ENCODE measurements at regions not wholly inside any gene's neighbourhood (a gene's known extent, or its start where the extent isn't known, plus 50 kb on each side); places are given as distances from the start of the nearest gene placed in this dataset.

GRCh38 chr1:47569681-47570470 lies 132.0 kb downstream of the FOXD2 start:
- peak; percentile 94 for FAIRE-seq
- Histone ChIP-seq H3K79me2 (ENCODE audit: control insufficient read depth, insufficient read depth, low read length) (no peaks in the 10 kb centered on the region), H3K4me2 (ENCODE audit: control insufficient read depth, extremely low read depth, insufficient read depth, low read depth, low read length) (peak overlapping the region; percentile 72), H2AFZ (ENCODE audit: control insufficient read depth, low read length) (peak overlapping the region; percentile 64), H3K9me1 (ENCODE audit: control insufficient read depth, extremely low read depth, insufficient read depth, low read length) (no peaks in the 10 kb centered on the region), H3K9me3 (ENCODE audit: control insufficient read depth, low read depth, low read length) (no peaks in the 10 kb centered on the region), H3K4me1 (ENCODE audit: control insufficient read depth, extremely low read depth, insufficient read depth, low read length) (peaks cover 15% of the 10 kb centered on the region), H3K36me3 (ENCODE audit: control insufficient read depth in 2 of 2, extremely low read depth in 1 of 2, insufficient read depth in 2 of 2, low read length in 2 of 2) (no peaks in the 10 kb centered on the region), H3K4me3 (ENCODE audit: control insufficient read depth in 2 of 3, extremely low read depth in 1 of 3, insufficient read depth in 2 of 3, low read depth in 1 of 3, low read length in 3 of 3) (peak overlapping the region in 1 of 3 experiments; percentile 30), H3K9ac (ENCODE audit: control insufficient read depth, extremely low read depth, insufficient read depth, low read length) (peak overlapping the region; percentile 45), H3K27me3 (ENCODE audit: control insufficient read depth, extremely low read depth, insufficient read depth, low read length) (no peaks in the 10 kb centered on the region), H3K27ac (ENCODE audit: control insufficient read depth, insufficient read depth, low read length) (peak overlapping the region; percentile 57), H4K20me1 (ENCODE audit: control insufficient read depth, extremely low read depth, insufficient read depth, low read length) (no peaks in the 10 kb centered on the region)
- peak; percentile 86 for DNase-seq (ENCODE audit: low read depth, low spot score)
- dilution Hi-C loops (cut with MboI; ENCODE audit: extremely low pct_ligation_motif_present, low sequenced_read_pairs), result no loop called here
- peak; percentile 65 to 72 (median 70) for TF ChIP-seq CTCF (optimal IDR thresholded peaks at IDR 0.05 in 1 of 3, IDR thresholded peaks at IDR 0.05 in 1 of 3, conservative IDR thresholded peaks at IDR 0.05 in 1 of 3; ENCODE audit: extremely low read depth in 1 of 3, insufficient read depth in 2 of 3, low read length in 3 of 3)
- TF ChIP-seq EZH2 (IDR thresholded peaks at IDR 0.05; ENCODE audit: low read length), result no peak

DNA sequence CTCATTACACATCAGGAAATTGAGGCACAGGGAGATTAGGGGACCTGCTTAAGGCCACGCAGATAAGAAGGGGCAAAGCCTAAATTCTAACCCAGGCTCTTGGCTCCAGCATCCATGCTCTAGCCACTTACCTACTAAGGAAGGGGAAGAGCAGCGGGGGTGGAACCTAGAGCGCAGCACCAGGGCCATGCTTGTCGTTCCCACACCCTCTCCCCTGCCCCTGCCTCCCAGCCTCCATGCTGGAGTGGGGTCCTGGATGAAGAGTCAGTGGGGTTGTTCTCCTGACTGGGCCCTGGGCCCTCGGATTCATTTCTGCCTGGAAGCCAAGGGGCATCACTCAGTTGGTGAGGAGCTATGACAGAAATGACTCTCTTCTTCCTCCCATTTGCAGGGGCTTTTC lies 133.3 kb downstream of the FOXD2 start:
- Histone ChIP-seq H3K9ac (ENCODE audit: control insufficient read depth, extremely low read depth, insufficient read depth, low read length) (no peak overlapping the region), H3K9me3 (ENCODE audit: control insufficient read depth, low read depth, low read length) (no peaks in the 10 kb centered on the region), H3K4me1 (ENCODE audit: control insufficient read depth, extremely low read depth, insufficient read depth, low read length) (peaks cover 15% of the 10 kb centered on the region), H3K4me2 (ENCODE audit: control insufficient read depth, extremely low read depth, insufficient read depth, low read depth, low read length) (no peak overlapping the region), H3K27me3 (ENCODE audit: control insufficient read depth, extremely low read depth, insufficient read depth, low read length) (no peaks in the 10 kb centered on the region), H3K36me3 (ENCODE audit: control insufficient read depth in 2 of 2, extremely low read depth in 1 of 2, insufficient read depth in 2 of 2, low read length in 2 of 2) (no peaks in the 10 kb centered on the region), H3K79me2 (ENCODE audit: control insufficient read depth, insufficient read depth, low read length) (no peaks in the 10 kb centered on the region), H3K4me3 (ENCODE audit: control insufficient read depth in 2 of 3, extremely low read depth in 1 of 3, insufficient read depth in 2 of 3, low read depth in 1 of 3, low read length in 3 of 3) (no peak overlapping the region), H2AFZ (ENCODE audit: control insufficient read depth, low read length) (no peak overlapping the region), H4K20me1 (ENCODE audit: control insufficient read depth, extremely low read depth, insufficient read depth, low read length) (no peaks in the 10 kb centered on the region), H3K27ac (ENCODE audit: control insufficient read depth, insufficient read depth, low read length) (no peak overlapping the region), H3K9me1 (ENCODE audit: control insufficient read depth, extremely low read depth, insufficient read depth, low read length) (no peaks in the 10 kb centered on the region)
- FAIRE-seq, result no peak
- TF ChIP-seq CTCF (optimal IDR thresholded peaks at IDR 0.05 in 1 of 3, IDR thresholded peaks at IDR 0.05 in 1 of 3, conservative IDR thresholded peaks at IDR 0.05 in 1 of 3; ENCODE audit: extremely low read depth in 1 of 3, insufficient read depth in 2 of 3, low read length in 3 of 3) (no peak), EZH2 (IDR thresholded peaks at IDR 0.05; ENCODE audit: low read length) (no peak)
- dilution Hi-C loops (cut with MboI; ENCODE audit: extremely low pct_ligation_motif_present, low sequenced_read_pairs), result no loop called here
- no peak for DNase-seq (ENCODE audit: low read depth, low spot score)
